H9 (cell line): ENCODE measurements at regions not wholly inside any gene's neighbourhood (a gene's known extent, or its start where the extent isn't known, plus 50 kb on each side); places are given as distances from the start of the nearest gene placed in this dataset.

Experiments
- DNase-seq: peaks from one replicate; pipeline ENCODE4 v3.0.0-alpha.2; 2017
- H2AFZ ChIP-seq: one replicate; pipeline ENCODE4 v1.6.1; 2013; ENCODE audit warnings: mild to moderate bottlenecking, low read length, control low read depth, moderate library complexity
- H2AK5ac ChIP-seq: 2 replicates; pipeline ENCODE4 v1.6.1; 2013; ENCODE audit warnings: low read length, control low read depth, mixed read lengths; ENCODE audit not compliant: insufficient read length
- H2BK120ac ChIP-seq: one replicate; pipeline ENCODE4 v1.6.1; 2013; ENCODE audit warnings: low read depth, mild to moderate bottlenecking, low read length, control low read depth, inconsistent platforms; ENCODE audit not compliant: poor library complexity, severe bottlenecking
- H2BK12ac ChIP-seq: 2 replicates; pipeline ENCODE4 v1.6.1; 2013; ENCODE audit warnings: low read length, control low read depth, mixed read lengths, low read depth; ENCODE audit not compliant: insufficient read length
- H2BK15ac ChIP-seq: 2 replicates; pipeline ENCODE4 v1.6.1; 2013; ENCODE audit warnings: low read depth, low read length, control low read depth
- H2BK20ac ChIP-seq: one replicate; pipeline ENCODE4 v1.6.1; 2013; ENCODE audit warnings: low read depth, mild to moderate bottlenecking, low read length, control low read depth, inconsistent platforms; ENCODE audit not compliant: poor library complexity, severe bottlenecking
- H2BK5ac ChIP-seq: 2 replicates; pipeline ENCODE4 v1.6.1; 2013; ENCODE audit warnings: low read length, control low read depth, mixed read lengths; ENCODE audit not compliant: insufficient read length
- H3K14ac ChIP-seq: 2 replicates; pipeline ENCODE4 v1.6.1; 2013; ENCODE audit warnings: low read length, control low read depth; ENCODE audit not compliant: insufficient read depth
- H3K18ac ChIP-seq: 2 replicates; pipeline ENCODE4 v1.6.1; 2013; ENCODE audit warnings: low read depth, mild to moderate bottlenecking, mixed read lengths, low read length, control low read depth; ENCODE audit not compliant: insufficient read length
- H3K23ac ChIP-seq: 2 replicates; pipeline ENCODE4 v1.6.1; 2013; ENCODE audit warnings: low read length, control low read depth, mixed read lengths, low read depth; ENCODE audit not compliant: insufficient read length
- H3K23me2 ChIP-seq: 2 replicates; pipeline ENCODE4 v1.6.1; 2013; ENCODE audit warnings: low read depth, mild to moderate bottlenecking, mixed read lengths, low read length, control low read depth; ENCODE audit not compliant: insufficient read length, poor library complexity, severe bottlenecking
- H3K27ac ChIP-seq: 2 replicates; pipeline ENCODE4 v1.5.1; 2013; ENCODE audit warnings: low read length, control low read depth, mixed read lengths, low read depth; ENCODE audit not compliant: insufficient read length
- H3K27me3 ChIP-seq: 2 replicates; pipeline ENCODE4 v1.6.1; 2013; ENCODE audit warnings: low read length, control low read depth, inconsistent platforms; ENCODE audit not compliant: insufficient read depth
- H3K4ac ChIP-seq: 2 replicates; pipeline ENCODE4 v1.6.1; 2013; ENCODE audit warnings: low read depth, mild to moderate bottlenecking, control low read depth, inconsistent platforms, low read length, moderate library complexity
- H3K4me1 ChIP-seq: 2 replicates; pipeline ENCODE4 v1.6.1; 2013; ENCODE audit warnings: low read length, control low read depth, inconsistent platforms; ENCODE audit not compliant: insufficient read depth
- H3K4me2 ChIP-seq: 2 replicates; pipeline ENCODE4 v1.6.1; 2013; ENCODE audit warnings: low read length, control low read depth, mixed read lengths; ENCODE audit not compliant: insufficient read length, insufficient read depth
- H3K56ac ChIP-seq: 2 replicates; pipeline ENCODE4 v1.6.1; 2013; ENCODE audit warnings: low read depth, mild to moderate bottlenecking, mixed read lengths, low read length, control low read depth; ENCODE audit not compliant: insufficient read length
- H3K79me1 ChIP-seq: 2 replicates; pipeline ENCODE4 v1.6.1; 2013; ENCODE audit warnings: low read depth, mild to moderate bottlenecking, moderate library complexity, low read length, control low read depth, inconsistent platforms; ENCODE audit not compliant: insufficient read depth, poor library complexity, severe bottlenecking
- H3K79me2 ChIP-seq: 2 replicates; pipeline ENCODE4 v1.6.1; 2013; ENCODE audit warnings: low read length, control low read depth, inconsistent platforms; ENCODE audit not compliant: insufficient read depth
- H3K9ac ChIP-seq: 2 replicates; pipeline ENCODE4 v1.6.1; 2013; ENCODE audit warnings: low read length, control low read depth, mixed read lengths; ENCODE audit not compliant: insufficient read length; ENCODE audit errors: extremely low read depth
- H3K9me3 ChIP-seq: one replicate; pipeline ENCODE4 v1.6.1; 2013; ENCODE audit warnings: low read depth, low read length, inconsistent platforms; ENCODE audit not compliant: control insufficient read depth
- H3T11ph ChIP-seq: one replicate; pipeline ENCODE4 v1.6.1; 2013; ENCODE audit warnings: mild to moderate bottlenecking, low read length, control low read depth, inconsistent platforms
- H4K20me1 ChIP-seq: one replicate; pipeline ENCODE4 v1.6.1; 2013; ENCODE audit not compliant: control insufficient read depth, insufficient read length, insufficient read depth
- H4K5ac ChIP-seq: 2 replicates; pipeline ENCODE4 v1.6.1; 2013; ENCODE audit warnings: low read depth, mild to moderate bottlenecking, mixed read lengths, low read length, control low read depth; ENCODE audit not compliant: insufficient read length
- H4K8ac ChIP-seq: replicated peaks from 2 replicates; pipeline ENCODE4 v1.6.1; 2013; ENCODE audit warnings: low read length, control low read depth, mixed read lengths, low read depth; ENCODE audit not compliant: insufficient read length
- H4K91ac ChIP-seq: 2 replicates; pipeline ENCODE4 v1.6.1; 2013; ENCODE audit warnings: low read depth, mild to moderate bottlenecking, moderate library complexity, mixed read lengths, low read length, control low read depth; ENCODE audit not compliant: insufficient read length
- H3K27ac Mint-ChIP-seq, 3 experiments: 2 replicates in 2 of 3; 3 replicates in 1 of 3; pipeline ENCODE4 v1.8.0; 2020 to 2021; ENCODE audit warnings: mixed read lengths in 3 of 3, mild to moderate bottlenecking in 1 of 3, moderate library complexity in 1 of 3
- H3K27me3 Mint-ChIP-seq: 2 replicates; pipeline ENCODE4 v1.8.0; 2021; ENCODE audit warnings: low read depth, mild to moderate bottlenecking, moderate library complexity, mixed read lengths
- H3K36me3 Mint-ChIP-seq, 3 experiments: 2 replicates in 2 of 3; 3 replicates in 1 of 3; pipeline ENCODE4 v1.8.0; 2020 to 2021; ENCODE audit warnings: low read depth in 3 of 3, mixed read lengths in 3 of 3; ENCODE audit not compliant: insufficient read depth in 1 of 3
- H3K4me1 Mint-ChIP-seq, 2 experiments: 2 replicates each; pipeline ENCODE4 v1.8.0; 2020; ENCODE audit warnings: mixed read lengths in 2 of 2
- H3K4me3 Mint-ChIP-seq, 2 experiments: 2 replicates in 1 of 2; 3 replicates in 1 of 2; pipeline ENCODE4 v1.8.0; 2020 to 2021; ENCODE audit warnings: mild to moderate bottlenecking in 2 of 2, mixed read lengths in 2 of 2, moderate library complexity in 1 of 2
- H3K9me3 Mint-ChIP-seq, 2 experiments: 2 replicates in 1 of 2; 3 replicates in 1 of 2; pipeline ENCODE4 v1.8.0; 2020; ENCODE audit warnings: mild to moderate bottlenecking in 2 of 2, mixed read lengths in 2 of 2, moderate library complexity in 1 of 2
- WGBS: extraction: QIAGEN DNeasy Blood & Tissue Kit; methylation state at CpG from one replicate; pipeline ENCODE4 v1.1.7; 2013; ENCODE audit warnings: missing lambda C conversion rate, low lambda C conversion rate, mixed read lengths; ENCODE audit not compliant: insufficient read length; ENCODE audit errors: extremely low coverage; 5-methylcytosine and 5-hydroxymethylcytosine counted together
- TF ChIP-seq, protein P1 (sequence below): fragments of 200-600 bp; sonication (generic); conservative IDR thresholded peaks from 3 replicates; pipeline ENCODE4 v1.8.0; 2021; ENCODE audit warnings: antibody characterized with exemption, mild to moderate bottlenecking

- no CpG with 5 or more reads among the region's 3 CpGs for WGBS
- no peak overlapping the region for H2AFZ ChIP-seq
- peaks cover 0 to 15% (median 9%) of the 10 kb centered on the region in 3 experiments; a peak in 5 of 7 replicates for H3K36me3 Mint-ChIP-seq
- no peaks in the 10 kb centered on the region for H3K79me1 ChIP-seq
- H3K56ac ChIP-seq, result no peak overlapping the region
- H3K4me2 ChIP-seq, result no peak overlapping the region
- H3K27ac Mint-ChIP-seq, result no peak overlapping the region
- no peaks in the 10 kb centered on the region for H3K4me1 Mint-ChIP-seq
- no peaks in the 10 kb centered on the region for H3K4me1 ChIP-seq
- H3K4ac ChIP-seq, result no peak overlapping the region
- H3T11ph ChIP-seq, result no peak overlapping the region
- H3K27ac ChIP-seq, result no peak overlapping the region
- no peaks in the 10 kb centered on the region for H3K9me3 ChIP-seq
- H2AK5ac ChIP-seq, result no peak overlapping the region
- H3K4me3 Mint-ChIP-seq, result no peak overlapping the region
- H3K9me3 Mint-ChIP-seq, result peaks cover 11 to 15% of the 10 kb centered on the region in 2 experiments
- H2BK120ac ChIP-seq, result no peak overlapping the region
- no peak overlapping the region for H3K9ac ChIP-seq
- H4K8ac ChIP-seq, result no peak overlapping the region
- no peak overlapping the region for H3K14ac ChIP-seq
- DNase-seq, result no peak
- TF ChIP-seq, protein P1, sequence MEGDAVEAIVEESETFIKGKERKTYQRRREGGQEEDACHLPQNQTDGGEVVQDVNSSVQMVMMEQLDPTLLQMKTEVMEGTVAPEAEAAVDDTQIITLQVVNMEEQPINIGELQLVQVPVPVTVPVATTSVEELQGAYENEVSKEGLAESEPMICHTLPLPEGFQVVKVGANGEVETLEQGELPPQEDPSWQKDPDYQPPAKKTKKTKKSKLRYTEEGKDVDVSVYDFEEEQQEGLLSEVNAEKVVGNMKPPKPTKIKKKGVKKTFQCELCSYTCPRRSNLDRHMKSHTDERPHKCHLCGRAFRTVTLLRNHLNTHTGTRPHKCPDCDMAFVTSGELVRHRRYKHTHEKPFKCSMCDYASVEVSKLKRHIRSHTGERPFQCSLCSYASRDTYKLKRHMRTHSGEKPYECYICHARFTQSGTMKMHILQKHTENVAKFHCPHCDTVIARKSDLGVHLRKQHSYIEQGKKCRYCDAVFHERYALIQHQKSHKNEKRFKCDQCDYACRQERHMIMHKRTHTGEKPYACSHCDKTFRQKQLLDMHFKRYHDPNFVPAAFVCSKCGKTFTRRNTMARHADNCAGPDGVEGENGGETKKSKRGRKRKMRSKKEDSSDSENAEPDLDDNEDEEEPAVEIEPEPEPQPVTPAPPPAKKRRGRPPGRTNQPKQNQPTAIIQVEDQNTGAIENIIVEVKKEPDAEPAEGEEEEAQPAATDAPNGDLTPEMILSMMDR, result no peak
- H3K27me3 ChIP-seq, result no peaks in the 10 kb centered on the region
- H4K5ac ChIP-seq, result no peak overlapping the region
- H2BK5ac ChIP-seq, result no peak overlapping the region
- H2BK12ac ChIP-seq, result no peak overlapping the region
- no peak overlapping the region for H3K18ac ChIP-seq
- H2BK20ac ChIP-seq, result no peak overlapping the region
- no peak overlapping the region for H3K23ac ChIP-seq
- H2BK15ac ChIP-seq, result no peak overlapping the region
- no peaks in the 10 kb centered on the region for H3K79me2 ChIP-seq
- no peaks in the 10 kb centered on the region for H3K23me2 ChIP-seq
- no peaks in the 10 kb centered on the region for H3K27me3 Mint-ChIP-seq
- no peaks in the 10 kb centered on the region for H4K20me1 ChIP-seq
- H4K91ac ChIP-seq, result no peak overlapping the region
Measured at GRCh38 chr6:66937180-66937579, 1230.2 kb upstream of the EYS start.
